GM18951 (cell line): ENCODE measurements at regions not wholly inside any gene's neighbourhood (a gene's known extent, or its start where the extent isn't known, plus 50 kb on each side); places are given as distances from the start of the nearest gene placed in this dataset.

Experiments used
- POLR2A ChIP-seq: IDR thresholded peaks from 4 replicates; pipeline ENCODE4 v1.6.1; 2011; ENCODE audit warnings: mild to moderate bottlenecking; ENCODE audit not compliant: insufficient read length, insufficient read depth; ENCODE audit errors: extremely low read depth
- in situ Hi-C: fragments of 300-500 bp; cut with MboI; formaldehyde crosslinking; loops from one replicate; pipeline ENCODE4 v1.12.0; 2022; ENCODE audit warnings: low sequenced_read_pairs, mixed read lengths, inconsistent platforms; ENCODE audit not compliant: unreplicated experiment

DNA sequence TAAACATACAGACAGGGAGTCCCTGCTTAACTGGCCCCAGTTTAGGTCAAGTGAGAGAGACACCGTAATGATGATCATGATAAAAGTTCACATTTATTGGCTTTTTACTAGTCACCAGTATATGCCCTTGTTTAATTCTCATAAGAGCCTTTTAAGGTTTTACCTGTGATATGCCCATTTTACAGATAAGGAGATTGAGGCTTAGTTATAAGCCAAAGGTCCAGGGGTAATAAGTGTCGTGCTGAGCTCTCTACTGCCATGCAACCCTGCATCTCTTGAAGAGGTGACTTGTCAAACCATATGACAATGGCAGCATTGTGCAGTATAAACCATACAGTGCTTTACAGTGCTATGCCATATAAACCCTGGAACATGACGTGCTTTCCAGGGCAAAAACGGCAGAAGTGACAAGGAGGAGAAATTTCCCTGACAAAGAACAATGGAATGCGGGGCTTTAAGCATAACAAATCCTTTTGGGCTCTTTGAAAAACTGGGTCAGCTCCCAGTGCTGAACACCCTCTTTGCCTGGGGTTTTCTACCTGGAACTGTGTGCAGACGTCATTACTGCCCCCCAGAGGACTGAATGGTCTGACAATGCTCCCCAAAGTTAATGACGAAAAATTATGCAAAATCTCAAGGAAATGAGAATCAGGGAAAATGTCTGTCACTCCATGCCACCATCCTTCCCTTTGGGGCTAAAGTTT, 59.7 kb upstream of the C14orf132 start:
- no peak for TF ChIP-seq POLR2A
- in situ Hi-C loops, result loop anchor here (25.0 kb wide), 1 partner anchor 542 kb away; no protein-coding TSS in a partner anchor

DNA sequence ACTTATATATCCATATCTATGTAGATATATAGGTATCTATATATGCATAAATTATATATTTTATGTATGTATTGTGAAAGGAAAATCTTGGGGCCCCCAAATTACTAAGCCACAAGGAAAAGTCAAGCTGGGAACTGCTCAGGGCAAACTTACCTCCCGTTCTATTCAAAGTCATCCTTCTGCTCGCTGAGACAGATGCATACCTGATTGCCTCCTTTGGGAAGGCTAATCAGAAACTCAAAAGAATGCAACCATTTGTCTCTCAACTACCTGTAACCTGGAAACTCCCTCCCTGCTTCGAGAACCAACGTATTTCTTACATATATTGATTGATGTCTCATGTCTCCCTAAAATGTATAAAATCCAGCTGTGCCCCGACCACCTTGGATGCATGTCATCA, 58.8 kb upstream of the C14orf132 start:
- no peak for TF ChIP-seq POLR2A
- in situ Hi-C loops, result loop anchor here (25.0 kb wide), 1 partner anchor 543 kb away; no protein-coding TSS in a partner anchor

DNA sequence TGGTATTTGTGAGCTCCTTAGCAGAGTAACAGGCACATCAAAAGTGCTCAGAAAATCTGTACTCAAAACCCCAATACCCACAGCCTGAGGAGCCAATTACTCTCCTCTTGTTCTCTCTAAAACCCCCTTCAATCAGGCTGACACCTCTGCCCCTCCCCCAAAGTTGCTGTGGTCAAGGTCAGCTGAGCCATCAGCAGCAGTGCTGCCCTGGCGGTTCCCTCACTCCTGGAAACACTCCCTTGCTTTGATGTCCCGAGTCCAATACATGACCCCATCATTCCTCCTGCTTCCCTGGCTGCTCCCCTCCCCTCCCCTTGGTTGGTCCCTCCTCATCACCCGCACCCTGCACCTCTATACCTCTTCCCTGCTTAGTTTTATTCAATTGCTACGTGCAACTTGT, 57.2 kb upstream of the C14orf132 start:
- in situ Hi-C loops, result loop anchor here (25.0 kb wide), 1 partner anchor 545 kb away; no protein-coding TSS in a partner anchor

DNA sequence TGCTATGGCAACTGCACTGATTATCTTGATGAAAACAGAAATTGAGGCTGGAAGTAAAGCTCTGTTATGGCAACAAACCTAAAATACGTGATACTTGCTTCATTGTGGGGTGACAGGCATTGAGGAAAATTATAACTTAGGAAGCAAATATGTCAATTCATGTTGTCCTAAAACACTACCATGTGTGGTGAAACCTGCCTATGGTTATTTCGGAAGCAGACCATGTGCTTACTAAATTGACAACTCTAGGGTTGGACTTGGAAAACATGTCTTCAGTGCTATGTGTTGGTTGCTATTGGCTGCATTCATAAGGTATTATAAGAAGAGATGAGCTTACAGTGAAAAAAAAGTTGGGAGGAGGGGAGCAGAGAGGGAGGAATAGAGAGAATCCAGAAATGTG, 55.0 kb upstream of the C14orf132 start:
- in situ Hi-C loops, result loop anchor here (25.0 kb wide), 1 partner anchor 547 kb away; no protein-coding TSS in a partner anchor
- TF ChIP-seq POLR2A, result no peak

More for the DNA sequence above, 57.2 kb upstream of the C14orf132 start:
- TF ChIP-seq POLR2A, result no peak
